Uterus (tissue), 2 donors: ENCODE measurements at regions not wholly inside any gene's neighbourhood (a gene's known extent, or its start where the extent isn't known, plus 50 kb on each side); places are given as distances from the start of the nearest gene placed in this dataset.

Experiments
- CTCF ChIP-seq, 4 experiments: fragments of 200-600 bp in 2 of 4; fragments of 450-650 bp in 2 of 4; sonication (generic) in 2 of 4; IDR thresholded peaks; one replicate each; pipeline ENCODE4 v1.5.1; 2016 to 2019; ENCODE audit warnings: antibody characterized with exemption in 4 of 4, mild to moderate bottlenecking in 2 of 4, moderate library complexity in 1 of 4
- POLR2A ChIP-seq, 2 donors: fragments of 450-650 bp; IDR thresholded peaks; one replicate each; pipeline ENCODE4 v1.6.1; 2016; ENCODE audit warnings: antibody characterized with exemption in 2 of 2, mild to moderate bottlenecking in 1 of 2, moderate library complexity in 1 of 2

DNA sequence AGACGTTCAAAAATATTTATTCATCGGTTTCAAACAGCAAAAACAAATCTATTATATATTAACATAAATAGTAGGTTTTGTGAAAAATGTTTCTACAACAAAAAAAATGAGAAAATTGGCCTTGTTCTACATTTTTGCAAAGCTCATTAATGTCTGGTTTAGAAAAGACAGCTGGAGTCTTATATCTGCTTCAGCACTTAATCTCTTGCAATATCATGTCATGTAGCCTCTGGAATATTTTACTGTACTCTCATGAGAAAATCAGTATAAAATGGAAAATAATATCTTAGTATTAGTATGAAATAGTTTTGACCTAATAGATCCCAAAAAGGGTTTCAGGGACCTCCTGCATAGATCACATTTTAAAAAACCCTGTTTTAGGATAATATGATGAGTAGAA is 326.6 kb downstream of the ARL4A start:
- no peak for TF ChIP-seq CTCF (IDR thresholded peaks at IDR 0.05)
- no peak for TF ChIP-seq POLR2A (IDR thresholded peaks at IDR 0.05)
